ENCODE measurements at regions not wholly inside any gene's neighbourhood (a gene's known extent, or its start where the extent isn't known, plus 50 kb on each side); places are given as distances from the start of the nearest gene placed in this dataset.

DNA sequence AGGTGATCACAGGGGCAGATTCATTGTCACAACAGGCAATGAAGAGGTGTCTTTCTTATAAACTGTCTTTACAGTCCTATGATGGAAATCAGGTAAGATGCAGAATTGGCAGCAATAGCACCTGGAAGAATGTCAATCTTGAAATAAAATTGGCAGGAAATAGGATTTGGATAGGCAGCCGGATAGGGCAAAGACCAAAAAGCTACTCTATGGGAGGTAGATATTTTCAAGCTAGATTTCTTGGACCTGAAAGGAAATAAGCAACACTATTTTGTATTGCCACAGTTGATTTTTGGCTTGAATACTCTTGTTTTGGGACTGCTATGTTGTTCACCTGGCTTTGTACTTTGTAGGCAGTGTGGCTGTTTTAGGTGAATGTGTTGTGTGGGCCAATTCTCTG lies 314.2 kb downstream of the SLC7A11 start:
- Histone ChIP-seq H3K27ac (no peak overlapping the region), H3K9me3 (no peaks in the 10 kb centered on the region)

DNA sequence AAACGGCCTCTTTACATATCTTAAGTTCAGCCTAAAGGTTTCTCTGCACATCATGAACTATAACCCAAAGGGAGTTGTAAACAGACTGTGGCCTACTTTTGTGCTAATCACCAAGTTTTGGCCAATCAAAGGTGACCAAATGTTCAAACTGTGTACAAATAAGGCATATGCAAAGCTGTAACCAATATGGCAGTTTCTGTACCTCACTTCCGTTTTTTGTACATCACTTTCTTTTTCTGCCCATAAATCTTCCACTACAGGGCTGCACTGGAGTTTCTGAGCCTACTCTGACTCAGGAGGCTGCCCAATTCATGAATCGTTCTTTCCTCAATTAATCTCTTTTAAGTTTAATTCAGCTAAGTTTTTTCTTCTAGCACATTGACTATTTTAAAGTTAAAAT lies 318.7 kb downstream of the SLC7A11 start:
- TF ChIP-seq, protein P1, sequence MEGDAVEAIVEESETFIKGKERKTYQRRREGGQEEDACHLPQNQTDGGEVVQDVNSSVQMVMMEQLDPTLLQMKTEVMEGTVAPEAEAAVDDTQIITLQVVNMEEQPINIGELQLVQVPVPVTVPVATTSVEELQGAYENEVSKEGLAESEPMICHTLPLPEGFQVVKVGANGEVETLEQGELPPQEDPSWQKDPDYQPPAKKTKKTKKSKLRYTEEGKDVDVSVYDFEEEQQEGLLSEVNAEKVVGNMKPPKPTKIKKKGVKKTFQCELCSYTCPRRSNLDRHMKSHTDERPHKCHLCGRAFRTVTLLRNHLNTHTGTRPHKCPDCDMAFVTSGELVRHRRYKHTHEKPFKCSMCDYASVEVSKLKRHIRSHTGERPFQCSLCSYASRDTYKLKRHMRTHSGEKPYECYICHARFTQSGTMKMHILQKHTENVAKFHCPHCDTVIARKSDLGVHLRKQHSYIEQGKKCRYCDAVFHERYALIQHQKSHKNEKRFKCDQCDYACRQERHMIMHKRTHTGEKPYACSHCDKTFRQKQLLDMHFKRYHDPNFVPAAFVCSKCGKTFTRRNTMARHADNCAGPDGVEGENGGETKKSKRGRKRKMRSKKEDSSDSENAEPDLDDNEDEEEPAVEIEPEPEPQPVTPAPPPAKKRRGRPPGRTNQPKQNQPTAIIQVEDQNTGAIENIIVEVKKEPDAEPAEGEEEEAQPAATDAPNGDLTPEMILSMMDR (IDR thresholded peaks at IDR 0.05): no peak
- no peak for TF ChIP-seq POLR2A (IDR thresholded peaks at IDR 0.05)
- H3K4me1 ChIP-seq: no peaks in the 10 kb centered on the region
- no peak overlapping the region for H3K27ac ChIP-seq
- no peak overlapping the region for H3K4me3 ChIP-seq
- no peak for DNase-seq
- H3K36me3 ChIP-seq: no peaks in the 10 kb centered on the region
- H3K9me3 ChIP-seq: no peaks in the 10 kb centered on the region
- H3K27me3 ChIP-seq: no peaks in the 10 kb centered on the region

More for the DNA sequence above, 314.2 kb downstream of the SLC7A11 start:
- Histone ChIP-seq H3K4me1 (no peaks in the 10 kb centered on the region), H3K36me3 (no peaks in the 10 kb centered on the region), H3K27me3 (no peaks in the 10 kb centered on the region), H3K4me3 (no peak overlapping the region)
- TF ChIP-seq, protein P1 (IDR thresholded peaks at IDR 0.05): no peak
- no peak for TF ChIP-seq POLR2A (IDR thresholded peaks at IDR 0.05)
- DNase-seq: no peak

DNA sequence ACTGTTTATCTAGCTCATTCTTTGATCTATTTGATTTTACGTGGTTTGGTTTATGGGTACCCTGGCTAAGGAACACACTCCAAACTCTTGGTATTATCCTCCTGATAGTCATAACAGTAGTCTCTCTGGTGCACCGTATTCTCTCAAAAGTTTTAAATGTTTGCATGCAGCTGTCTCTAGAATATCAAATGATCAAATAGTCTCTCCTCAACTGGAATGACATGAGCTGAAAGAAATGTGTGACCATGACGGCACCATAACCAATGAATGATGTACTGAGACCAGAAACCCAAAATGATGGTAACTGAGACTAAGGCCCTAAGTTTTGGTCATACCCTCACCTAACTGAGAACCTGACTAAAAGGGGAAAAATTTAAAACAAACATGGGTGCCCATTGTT lies 319.4 kb downstream of the SLC7A11 start:
- TF ChIP-seq, protein P1 (IDR thresholded peaks at IDR 0.05): no peak
- TF ChIP-seq POLR2A (IDR thresholded peaks at IDR 0.05): no peak
- no peak overlapping the region for H3K27ac ChIP-seq
- H3K27me3 ChIP-seq: no peaks in the 10 kb centered on the region
- no peaks in the 10 kb centered on the region for H3K36me3 ChIP-seq
- no peak overlapping the region for H3K4me3 ChIP-seq
- no peaks in the 10 kb centered on the region for H3K4me1 ChIP-seq
- H3K9me3 ChIP-seq: no peaks in the 10 kb centered on the region
- no peak for DNase-seq

DNA sequence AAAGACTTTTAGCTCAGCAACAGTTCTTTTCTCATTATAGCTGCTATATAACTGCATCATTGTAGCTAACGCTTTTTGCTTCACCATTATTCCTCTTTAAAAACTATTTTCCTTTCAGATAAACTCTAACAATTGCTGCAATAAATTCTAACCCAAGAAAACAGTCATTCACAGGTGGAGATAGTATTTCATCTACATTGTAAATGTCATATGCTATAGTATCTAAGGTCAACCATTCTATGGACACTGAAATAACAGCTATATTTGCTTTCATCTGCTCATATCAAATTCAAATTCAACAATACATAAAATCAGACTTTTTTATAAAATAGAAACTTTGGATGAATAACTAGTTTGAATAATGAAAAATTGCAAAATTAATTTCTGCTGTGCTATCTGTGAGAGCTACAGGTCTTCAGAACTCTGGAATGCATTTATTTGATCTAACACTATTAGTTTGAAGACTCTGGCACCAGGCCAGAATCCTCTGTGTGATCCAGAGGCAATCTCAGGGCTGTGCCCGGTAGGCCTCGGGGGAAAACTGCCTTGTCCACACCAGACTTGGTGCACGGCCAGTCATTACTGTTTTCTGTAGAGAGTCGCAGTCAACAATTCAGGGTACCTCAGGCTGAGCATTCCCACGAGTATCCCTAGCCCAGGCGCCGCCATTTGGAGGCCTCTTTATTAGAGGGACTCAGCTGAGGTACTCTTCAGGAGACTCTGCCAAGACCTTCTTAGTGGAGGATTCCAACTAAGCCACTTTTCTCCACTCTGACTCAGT lies 332.4 kb downstream of the SLC7A11 start:
- H3K4me3 ChIP-seq: no peak overlapping the region
- no peaks in the 10 kb centered on the region for H3K9me3 ChIP-seq
- H3K27ac ChIP-seq: no peak overlapping the region
- TF ChIP-seq, protein P1 (IDR thresholded peaks at IDR 0.05): no peak
- no peak for TF ChIP-seq POLR2A (IDR thresholded peaks at IDR 0.05)
- no peaks in the 10 kb centered on the region for H3K36me3 ChIP-seq
- no peaks in the 10 kb centered on the region for H3K27me3 ChIP-seq
- H3K4me1 ChIP-seq: no peaks in the 10 kb centered on the region
- DNase-seq: no peak

DNA sequence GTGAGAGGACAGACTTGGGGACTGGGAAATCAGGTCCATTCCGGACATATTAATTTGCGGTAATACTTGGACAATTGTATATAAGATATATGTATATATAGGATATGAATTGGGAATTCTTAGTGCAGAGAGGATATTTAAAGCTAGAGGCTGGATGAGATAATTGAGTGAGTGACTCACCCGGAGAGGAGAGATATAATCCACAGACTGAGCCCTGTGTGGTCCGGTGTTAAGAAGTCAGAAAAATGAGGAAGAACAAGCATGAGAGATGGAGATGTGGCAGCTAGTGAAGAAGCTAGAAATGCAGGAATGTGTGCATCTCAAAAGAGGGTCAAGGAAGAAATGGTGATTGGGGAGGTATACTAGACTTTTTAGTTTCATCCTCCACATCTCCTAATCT lies 336.2 kb downstream of the SLC7A11 start:
- Histone ChIP-seq H3K9me3 (no peaks in the 10 kb centered on the region), H3K4me1 (no peaks in the 10 kb centered on the region), H3K27me3 (no peaks in the 10 kb centered on the region), H3K36me3 (no peaks in the 10 kb centered on the region), H3K27ac (no peak overlapping the region), H3K4me3 (no peak overlapping the region)
- no peak for TF ChIP-seq POLR2A (IDR thresholded peaks at IDR 0.05)
- TF ChIP-seq, protein P1 (IDR thresholded peaks at IDR 0.05): no peak
- DNase-seq: no peak
